ENCODE measurements at regions not wholly inside any gene's neighbourhood (a gene's known extent, or its start where the extent isn't known, plus 50 kb on each side); places are given as distances from the start of the nearest gene placed in this dataset.

- Histone ChIP-seq H3K36me3 (no peaks in the 10 kb centered on the region), H3K4me3 (no peak overlapping the region), H3K4me1 (no peaks in the 10 kb centered on the region), H3K27me3 (no peaks in the 10 kb centered on the region), H3K27ac (no peak overlapping the region), H3K9me3 (peaks cover 0 to 6% of the 10 kb centered on the region in 2 donors)
- no peak for DNase-seq (ENCODE audit: low spot score)
- TF ChIP-seq CTCF (IDR thresholded peaks at IDR 0.05), result no peak
Measured at GRCh38 chr13:22629374-22629773, 551.4 kb upstream of the SGCG start.

DNA sequence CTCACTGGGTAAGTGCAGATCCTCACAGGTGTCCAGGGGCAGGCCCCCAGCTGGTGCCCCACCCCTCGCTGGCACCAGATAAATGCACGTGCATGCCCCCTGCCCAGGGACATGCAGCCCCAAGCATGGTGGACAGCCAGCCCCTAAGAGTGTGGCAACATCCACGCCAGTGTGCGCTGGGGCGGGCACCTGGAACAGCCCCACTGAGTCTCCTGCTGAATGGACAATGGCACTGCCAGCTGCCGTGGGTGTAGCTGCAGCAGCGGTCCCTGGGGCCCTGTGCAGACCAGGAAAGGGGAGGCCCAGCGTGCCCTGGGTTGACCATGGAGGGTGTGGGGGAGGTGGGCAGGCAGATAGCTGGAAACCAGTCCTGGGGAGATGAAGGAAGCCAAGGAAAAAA is 538.7 kb upstream of the SGCG start:
- no peaks in the 10 kb centered on the region for H3K27me3 ChIP-seq
- no peak overlapping the region for H3K4me3 ChIP-seq
- DNase-seq (ENCODE audit: low spot score), result no peak
- no peaks in the 10 kb centered on the region for H3K36me3 ChIP-seq
- H3K27ac ChIP-seq, result no peak overlapping the region
- no peaks in the 10 kb centered on the region for H3K9me3 ChIP-seq
- no peaks in the 10 kb centered on the region for H3K4me1 ChIP-seq
- TF ChIP-seq CTCF (IDR thresholded peaks at IDR 0.05), result no peak

GRCh38 chr13:22644941-22645340 is 535.8 kb upstream of the SGCG start:
- Histone ChIP-seq H3K9me3 (no peaks in the 10 kb centered on the region), H3K4me1 (no peaks in the 10 kb centered on the region), H3K27me3 (no peaks in the 10 kb centered on the region), H3K27ac (no peak overlapping the region), H3K4me3 (no peak overlapping the region), H3K36me3 (no peaks in the 10 kb centered on the region)
- DNase-seq (ENCODE audit: low spot score), result no peak
- no peak for TF ChIP-seq CTCF (IDR thresholded peaks at IDR 0.05)

DNA sequence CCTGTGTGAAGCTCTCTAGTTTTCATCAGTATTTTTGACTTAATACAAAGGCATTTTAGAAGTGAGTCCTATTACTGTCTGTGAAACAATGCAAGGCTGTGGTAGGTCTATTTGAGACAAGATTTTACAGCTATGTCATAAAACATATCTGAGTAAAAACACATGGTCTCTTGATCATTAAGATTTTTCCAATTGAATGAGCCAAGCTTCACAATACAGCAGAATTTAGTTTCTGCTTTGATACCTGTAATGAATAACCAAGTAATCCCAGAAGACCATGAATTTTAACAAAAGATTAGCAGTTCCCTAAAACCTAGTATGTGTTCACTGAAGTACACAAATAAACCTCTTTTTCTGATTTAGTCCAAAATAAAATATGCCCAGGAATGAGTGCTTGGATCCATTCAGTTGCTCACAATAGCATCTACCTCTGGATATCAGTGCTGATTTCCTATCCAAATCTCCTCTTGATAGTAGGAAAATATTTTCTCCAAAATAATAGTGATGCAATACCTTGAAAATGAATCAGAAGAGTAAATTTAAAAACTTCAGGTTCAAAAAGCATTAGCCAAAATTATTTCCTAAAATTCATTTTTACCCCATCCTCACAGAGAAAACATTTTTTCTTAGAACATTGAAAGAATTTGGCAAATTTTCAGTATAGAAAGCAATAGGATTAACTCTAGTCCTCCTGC is 533.5 kb upstream of the SGCG start:
- Histone ChIP-seq H3K9me3 (no peaks in the 10 kb centered on the region), H3K27me3 (no peaks in the 10 kb centered on the region), H3K4me1 (no peaks in the 10 kb centered on the region), H3K36me3 (no peaks in the 10 kb centered on the region), H3K27ac (no peak overlapping the region), H3K4me3 (no peak overlapping the region)
- no peak for DNase-seq (ENCODE audit: low spot score)
- TF ChIP-seq CTCF (IDR thresholded peaks at IDR 0.05), result no peak

DNA sequence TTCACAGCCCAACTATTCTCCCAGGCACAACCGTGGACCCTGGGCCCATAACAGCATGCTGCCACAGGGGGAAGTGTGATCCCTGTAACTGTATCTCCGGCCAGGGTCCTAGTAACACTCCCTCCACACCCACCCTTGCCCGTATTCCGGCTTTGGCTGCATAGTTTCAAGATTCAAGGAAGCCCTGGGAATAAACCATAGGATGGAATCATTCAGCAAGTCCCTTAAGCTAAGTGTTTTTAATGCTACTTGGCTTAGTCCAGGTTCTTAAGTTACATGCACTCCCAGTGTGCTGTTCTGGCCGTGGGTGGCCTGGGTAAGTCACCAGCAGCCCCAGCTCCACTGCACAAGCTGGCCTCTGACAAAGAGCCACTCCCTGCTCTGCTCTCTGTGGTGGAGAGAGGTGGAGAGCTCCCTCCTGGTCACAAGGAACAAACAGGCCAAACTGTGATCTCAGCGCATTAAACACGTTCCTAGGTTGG is 532.4 kb upstream of the SGCG start:
- Histone ChIP-seq H3K9me3 (no peaks in the 10 kb centered on the region), H3K27me3 (no peaks in the 10 kb centered on the region), H3K4me3 (no peak overlapping the region), H3K36me3 (no peaks in the 10 kb centered on the region), H3K27ac (no peak overlapping the region), H3K4me1 (no peaks in the 10 kb centered on the region)
- DNase-seq (ENCODE audit: low spot score), result no peak
- TF ChIP-seq CTCF (IDR thresholded peaks at IDR 0.05), result no peak

GRCh38 chr13:22652796-22653195 is 528.0 kb upstream of the SGCG start:
- TF ChIP-seq CTCF (IDR thresholded peaks at IDR 0.05), result no peak
- Histone ChIP-seq H3K4me3 (no peak overlapping the region), H3K4me1 (no peaks in the 10 kb centered on the region), H3K27ac (no peak overlapping the region), H3K9me3 (no peaks in the 10 kb centered on the region), H3K27me3 (no peaks in the 10 kb centered on the region), H3K36me3 (no peaks in the 10 kb centered on the region)
- no peak for DNase-seq (ENCODE audit: low spot score)

Measured in right atrium auricular region (tissue), 2 donors.